ENCODE measurements at regions not wholly inside any gene's neighbourhood (a gene's known extent, or its start where the extent isn't known, plus 50 kb on each side); places are given as distances from the start of the nearest gene placed in this dataset.
A peak's percentile ranks its signal among the peaks of the same experiment; 100 is the strongest.

DNA sequence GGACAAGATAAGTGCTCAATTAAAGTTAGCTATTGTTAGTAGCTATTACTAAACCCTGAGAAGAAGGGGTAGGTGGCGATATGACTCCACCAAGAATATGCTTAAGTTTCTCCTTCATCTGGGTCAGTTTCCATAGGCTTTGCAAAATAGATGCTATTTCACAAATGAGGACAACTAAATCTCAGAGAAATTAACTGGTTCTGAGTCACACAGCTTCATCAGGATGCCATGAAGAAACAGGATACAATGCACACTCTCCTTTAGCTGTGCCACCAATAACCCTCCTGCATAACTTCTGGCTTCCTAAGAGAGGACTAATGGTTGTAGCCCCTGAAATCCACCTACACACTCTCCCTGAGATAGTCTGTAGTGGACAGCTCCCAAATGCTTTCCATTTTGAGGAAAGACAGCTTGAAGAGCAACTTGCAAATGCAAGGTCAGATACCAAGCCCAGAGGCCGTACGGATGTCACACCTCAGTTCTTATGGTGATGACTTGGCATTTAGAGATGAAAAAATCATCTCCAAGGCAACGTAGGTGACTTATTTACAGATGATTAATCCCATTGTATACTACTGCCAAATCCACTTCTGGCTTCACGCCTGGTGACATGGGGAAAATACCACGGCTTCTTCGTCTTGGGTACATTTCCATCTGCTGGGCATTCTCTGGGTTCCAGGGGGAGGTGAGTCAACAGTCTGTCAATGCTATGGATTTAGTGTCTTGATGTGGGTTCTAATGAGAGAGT lies 251.4 kb upstream of the IL12B start:
- FAIRE-seq (no peak), ATAC-seq (no peak), DNase-seq (ENCODE audit: extremely low read depth in 1 of 4, low spot score in 3 of 4) (no peak)
- Histone ChIP-seq H3K79me2 (ENCODE audit: control insufficient read depth, insufficient read depth, low read length) (no peaks in the 10 kb centered on the region), H3K27ac (ENCODE audit: extremely low read depth, low read depth, low read length) (no peak overlapping the region), H4K20me1 (replicated peaks; ENCODE audit: control insufficient read depth, insufficient read depth, low read length) (no peaks in the 10 kb centered on the region), H3K9me3 (replicated peaks; ENCODE audit: control insufficient read depth, insufficient read depth, low read depth, low read length) (no peaks in the 10 kb centered on the region), H3K9me1 (ENCODE audit: control insufficient read depth, insufficient read depth, low read length) (no peaks in the 10 kb centered on the region), H3K9ac (ENCODE audit: insufficient read depth in 1 of 2, low read depth in 2 of 2, low read length in 2 of 2) (no peak overlapping the region), H3K4me2 (ENCODE audit: insufficient read depth, low read length) (no peak overlapping the region), H3K4me1 (replicated peaks in 1 of 2; ENCODE audit: control insufficient read depth in 2 of 2, insufficient read depth in 2 of 2, low read length in 2 of 2) (no peaks in the 10 kb centered on the region), H3K27me3 (ENCODE audit: control insufficient read depth in 2 of 2, insufficient read depth in 2 of 2, low read length in 2 of 2) (no peaks in the 10 kb centered on the region), H2AFZ (ENCODE audit: low read depth, low read length) (no peak overlapping the region), H3K36me3 (ENCODE audit: control insufficient read depth, insufficient read depth, low read length) (no peaks in the 10 kb centered on the region), H3K4me3 (no peak overlapping the region)
- in situ Hi-C loops (cut with MboI) = no loop called here
- 6% methylated on average over 7 of the region's 7 CpGs for WGBS (ENCODE audit: insufficient coverage, low coverage, missing lambda C conversion rate)
- BruUV-seq (replicated peaks) = no TSS peak
- intact Hi-C loops (cut with micrococcal nuclease) = no loop called here
- ChIA-PET POLR2A (no interaction called here), CTCF (ENCODE audit: low intra/inter-chr PET ratio) (no interaction called here)
- TF ChIP-seq FUS (optimal IDR thresholded peaks at IDR 0.05; ENCODE audit: low read depth, low read length) (no peak), MAFK (IDR thresholded peaks at IDR 0.05; ENCODE audit: low read length) (0 out of 2 replicates have a peak, but pooled peaks have one; percentile 2), ZNF217 (CRISPR knock-in tag; IDR thresholded peaks at IDR 0.05) (no peak), ZNF785 (CRISPR knock-in tag; IDR thresholded peaks at IDR 0.05) (no peak), NFE2 (IDR thresholded peaks at IDR 0.05; ENCODE audit: low read depth) (0 out of 2 replicates have a peak, but pooled peaks have one; percentile 8), MAFG (tag; conservative IDR thresholded peaks at IDR 0.05) (peak; percentile 56)
- TF ChIP-seq, protein P1, sequence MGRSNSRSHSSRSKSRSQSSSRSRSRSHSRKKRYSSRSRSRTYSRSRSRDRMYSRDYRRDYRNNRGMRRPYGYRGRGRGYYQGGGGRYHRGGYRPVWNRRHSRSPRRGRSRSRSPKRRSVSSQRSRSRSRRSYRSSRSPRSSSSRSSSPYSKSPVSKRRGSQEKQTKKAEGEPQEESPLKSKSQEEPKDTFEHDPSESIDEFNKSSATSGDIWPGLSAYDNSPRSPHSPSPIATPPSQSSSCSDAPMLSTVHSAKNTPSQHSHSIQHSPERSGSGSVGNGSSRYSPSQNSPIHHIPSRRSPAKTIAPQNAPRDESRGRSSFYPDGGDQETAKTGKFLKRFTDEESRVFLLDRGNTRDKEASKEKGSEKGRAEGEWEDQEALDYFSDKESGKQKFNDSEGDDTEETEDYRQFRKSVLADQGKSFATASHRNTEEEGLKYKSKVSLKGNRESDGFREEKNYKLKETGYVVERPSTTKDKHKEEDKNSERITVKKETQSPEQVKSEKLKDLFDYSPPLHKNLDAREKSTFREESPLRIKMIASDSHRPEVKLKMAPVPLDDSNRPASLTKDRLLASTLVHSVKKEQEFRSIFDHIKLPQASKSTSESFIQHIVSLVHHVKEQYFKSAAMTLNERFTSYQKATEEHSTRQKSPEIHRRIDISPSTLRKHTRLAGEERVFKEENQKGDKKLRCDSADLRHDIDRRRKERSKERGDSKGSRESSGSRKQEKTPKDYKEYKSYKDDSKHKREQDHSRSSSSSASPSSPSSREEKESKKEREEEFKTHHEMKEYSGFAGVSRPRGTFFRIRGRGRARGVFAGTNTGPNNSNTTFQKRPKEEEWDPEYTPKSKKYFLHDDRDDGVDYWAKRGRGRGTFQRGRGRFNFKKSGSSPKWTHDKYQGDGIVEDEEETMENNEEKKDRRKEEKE (IDR thresholded peaks at IDR 0.05; ENCODE audit: borderline replicate concordance in 1 of 2, control insufficient read depth in 1 of 2, low read depth in 2 of 2, low read length in 1 of 2) = no peak
- TF ChIP-seq, protein P2, sequence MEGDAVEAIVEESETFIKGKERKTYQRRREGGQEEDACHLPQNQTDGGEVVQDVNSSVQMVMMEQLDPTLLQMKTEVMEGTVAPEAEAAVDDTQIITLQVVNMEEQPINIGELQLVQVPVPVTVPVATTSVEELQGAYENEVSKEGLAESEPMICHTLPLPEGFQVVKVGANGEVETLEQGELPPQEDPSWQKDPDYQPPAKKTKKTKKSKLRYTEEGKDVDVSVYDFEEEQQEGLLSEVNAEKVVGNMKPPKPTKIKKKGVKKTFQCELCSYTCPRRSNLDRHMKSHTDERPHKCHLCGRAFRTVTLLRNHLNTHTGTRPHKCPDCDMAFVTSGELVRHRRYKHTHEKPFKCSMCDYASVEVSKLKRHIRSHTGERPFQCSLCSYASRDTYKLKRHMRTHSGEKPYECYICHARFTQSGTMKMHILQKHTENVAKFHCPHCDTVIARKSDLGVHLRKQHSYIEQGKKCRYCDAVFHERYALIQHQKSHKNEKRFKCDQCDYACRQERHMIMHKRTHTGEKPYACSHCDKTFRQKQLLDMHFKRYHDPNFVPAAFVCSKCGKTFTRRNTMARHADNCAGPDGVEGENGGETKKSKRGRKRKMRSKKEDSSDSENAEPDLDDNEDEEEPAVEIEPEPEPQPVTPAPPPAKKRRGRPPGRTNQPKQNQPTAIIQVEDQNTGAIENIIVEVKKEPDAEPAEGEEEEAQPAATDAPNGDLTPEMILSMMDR (IDR thresholded peaks at IDR 0.05 in 2 of 3, conservative IDR thresholded peaks at IDR 0.05 in 1 of 3; ENCODE audit: insufficient read depth in 2 of 3, low read depth in 1 of 3, low read length in 3 of 3) = peak in 1 of 3 experiments; percentile 20; a peak in 1 of 6 replicates
